IMR-90 (cell line): ENCODE measurements at regions not wholly inside any gene's neighbourhood (a gene's known extent, or its start where the extent isn't known, plus 50 kb on each side); places are given as distances from the start of the nearest gene placed in this dataset.

ENCODE experiments used
- ATAC-seq: fragments of 200-7000 bp; cut with Tn5 transposase; 2 replicates; pipeline ENCODE4 v1.9.1; 2020; ENCODE audit warnings: low read depth, mild to moderate bottlenecking, moderate library complexity
- BruUV-seq: library from RNA; stranded (reverse); fragments of 400-500 nt; replicated peaks from 2 replicates; lab custom pipeline; 2021; lab: Mats Ljungman, UMichigan
- CTCF ChIA-PET: fragments of 300-600 bp; formaldehyde crosslinking; extraction: SDS; loops from one replicate; lab custom pipeline; 2021; ENCODE audit warnings: antibody characterized with exemption; lab: Yijun Ruan, JAX
- POLR2A ChIA-PET: fragments of 300-600 bp; sonication (Branson Sonifier 250); formaldehyde crosslinking; loops from one replicate; lab custom pipeline; 2022; ENCODE audit warnings: antibody characterized with exemption; ENCODE audit not compliant: unreplicated experiment; lab: Charles Lee
- DNase-seq: peaks from one replicate; pipeline ENCODE4 v3.0.0; 2013
- H2AFZ ChIP-seq: replicated peaks from 2 replicates; pipeline ENCODE3; 2013; ENCODE audit warnings: low read length, mild to moderate bottlenecking; ENCODE audit not compliant: poor library complexity
- H2AK5ac ChIP-seq: 2 replicates; pipeline ENCODE4 v1.6.1; 2013; ENCODE audit warnings: low read depth, low read length, inconsistent platforms
- H2AK9ac ChIP-seq: replicated peaks from 2 replicates; pipeline ENCODE3; 2013; ENCODE audit warnings: mild to moderate bottlenecking, low read depth, low read length, moderate library complexity; ENCODE audit not compliant: poor library complexity
- H2BK120ac ChIP-seq: 2 replicates; pipeline ENCODE4 v1.6.1; 2013; ENCODE audit warnings: low read depth, low read length, inconsistent platforms
- H2BK15ac ChIP-seq: 3 replicates; pipeline ENCODE4 v1.6.1; 2013; ENCODE audit warnings: low read depth, low read length, inconsistent platforms
- H2BK20ac ChIP-seq: 2 replicates; pipeline ENCODE4 v1.6.1; 2013; ENCODE audit warnings: low read depth, mild to moderate bottlenecking, inconsistent platforms, low read length, moderate library complexity
- H2BK5ac ChIP-seq: 2 replicates; pipeline ENCODE4 v1.6.1; 2013; ENCODE audit warnings: mild to moderate bottlenecking, low read depth, low read length, inconsistent platforms; ENCODE audit not compliant: poor library complexity, severe bottlenecking
- H3K14ac ChIP-seq: replicated peaks from 2 replicates; pipeline ENCODE4 v1.6.1; 2013; ENCODE audit warnings: low read depth, low read length, inconsistent platforms
- H3K18ac ChIP-seq: 2 replicates; pipeline ENCODE4 v1.6.1; 2013; ENCODE audit warnings: low read depth, low read length, control low read depth
- H3K23ac ChIP-seq: 2 replicates; pipeline ENCODE4 v1.6.1; 2013; ENCODE audit warnings: low read depth, low read length, inconsistent platforms
- H3K27ac ChIP-seq: 2 replicates; pipeline ENCODE4 v1.5.1; 2013; ENCODE audit warnings: mild to moderate bottlenecking, control low read depth, low read length; ENCODE audit not compliant: insufficient read depth
- H3K27me3 ChIP-seq: 2 replicates; pipeline ENCODE4 v1.6.1; 2013; ENCODE audit warnings: low read length; ENCODE audit not compliant: control insufficient read depth, insufficient read depth
- H3K36me3 ChIP-seq: 2 replicates; pipeline ENCODE4 v1.6.1; 2013; ENCODE audit warnings: low read length, mixed read lengths; ENCODE audit not compliant: control insufficient read depth, insufficient read depth
- H3K4ac ChIP-seq: 2 replicates; pipeline ENCODE4 v1.6.1; 2013; ENCODE audit warnings: low read depth, low read length, inconsistent platforms
- H3K4me1 ChIP-seq: 2 replicates; pipeline ENCODE4 v1.6.1; 2013; ENCODE audit warnings: low read length, mixed read lengths; ENCODE audit not compliant: control insufficient read depth, insufficient read depth
- H3K4me2 ChIP-seq: 2 replicates; pipeline ENCODE4 v1.6.1; 2013; ENCODE audit warnings: low read depth, mild to moderate bottlenecking, control low read depth, low read length, moderate library complexity
- H3K4me3 ChIP-seq: 2 replicates; pipeline ENCODE4 v1.5.1; 2013; ENCODE audit warnings: low read depth, mild to moderate bottlenecking, control low read depth, low read length, moderate library complexity; ENCODE audit not compliant: insufficient read depth
- H3K56ac ChIP-seq: 2 replicates; pipeline ENCODE4 v1.6.1; 2013; ENCODE audit warnings: low read length, inconsistent platforms; ENCODE audit not compliant: insufficient read depth; ENCODE audit errors: extremely low read depth
- H3K79me1 ChIP-seq, 2 experiments: 2 replicates each; pipeline ENCODE4 v1.6.1; 2013; ENCODE audit warnings: low read length in 2 of 2, inconsistent platforms in 1 of 2, low read depth in 1 of 2
- H3K9ac ChIP-seq: 2 replicates; pipeline ENCODE4 v1.6.1; 2013; ENCODE audit warnings: low read depth, low read length, control low read depth
- H3K9me1 ChIP-seq: 2 replicates; pipeline ENCODE4 v1.6.1; 2013; ENCODE audit warnings: low read length, inconsistent platforms; ENCODE audit not compliant: insufficient read depth
- H3K9me3 ChIP-seq: 2 replicates; pipeline ENCODE4 v1.6.1; 2013; ENCODE audit warnings: low read length; ENCODE audit not compliant: control insufficient read depth, insufficient read depth
- H4K20me1 ChIP-seq: 2 replicates; pipeline ENCODE4 v1.6.1; 2013; ENCODE audit warnings: low read length, inconsistent platforms; ENCODE audit not compliant: insufficient read depth
- H4K5ac ChIP-seq: 2 replicates; pipeline ENCODE4 v1.6.1; 2013; ENCODE audit warnings: mild to moderate bottlenecking, low read depth, low read length, control low read depth
- H4K8ac ChIP-seq, 2 experiments: 2 replicates each; pipeline ENCODE4 v1.6.1; 2013; ENCODE audit warnings: low read depth in 2 of 2, low read length in 2 of 2, control low read depth in 1 of 2, inconsistent platforms in 1 of 2
- H4K91ac ChIP-seq: 2 replicates; pipeline ENCODE4 v1.6.1; 2013; ENCODE audit warnings: low read depth, low read length, inconsistent platforms; ENCODE audit not compliant: insufficient read depth
- BHLHE40 ChIP-seq: fragments of 150-350 bp; IDR thresholded peaks from 2 replicates; pipeline ENCODE4 v1.6.1; 2016; ENCODE audit warnings: mild to moderate bottlenecking, low read depth, low read length
- CHD1 ChIP-seq: IDR thresholded peaks from 2 replicates; pipeline ENCODE4 v1.6.1; 2012; ENCODE audit warnings: low read depth, low read length, improper control_type of control experiment
- ELK1 ChIP-seq: fragments of 150-350 bp; IDR thresholded peaks from 2 replicates; pipeline ENCODE4 v1.6.1; 2016; ENCODE audit warnings: low read depth, mild to moderate bottlenecking, low read length, moderate library complexity, borderline replicate concordance
- MAFK ChIP-seq: IDR thresholded peaks from 2 replicates; pipeline ENCODE4 v1.6.1; 2012; ENCODE audit warnings: low read depth, low read length, improper control_type of control experiment
- RAD21 ChIP-seq: IDR thresholded peaks from 2 replicates; pipeline ENCODE4 v1.6.1; 2012; ENCODE audit warnings: low read length, improper control_type of control experiment
- RCOR1 ChIP-seq: IDR thresholded peaks from 2 replicates; pipeline ENCODE4 v1.6.1; 2012; ENCODE audit warnings: mild to moderate bottlenecking, low read length, improper control_type of control experiment; ENCODE audit not compliant: insufficient replicate concordance
- RFX5 ChIP-seq: IDR thresholded peaks from 2 replicates; pipeline ENCODE4 v1.8.0; 2012; ENCODE audit warnings: low read depth, mild to moderate bottlenecking, low read length, moderate library complexity
- SMC3 ChIP-seq: fragments of 150-350 bp; IDR thresholded peaks from 2 replicates; pipeline ENCODE4 v1.6.1; 2016; ENCODE audit warnings: low read depth, mild to moderate bottlenecking, antibody characterized with exemption, low read length, moderate library complexity
- WGBS, 2 experiments: methylation state at CpG; one replicate each; pipeline versions ENCODE4 v1.1.5 to v1.1.7; 2013; ENCODE audit warnings: missing lambda C conversion rate in 2 of 2; ENCODE audit not compliant: insufficient read length in 1 of 2; ENCODE audit errors: extremely low coverage in 2 of 2; 5-methylcytosine and 5-hydroxymethylcytosine counted together
- dilution Hi-C: fragments of 300-500 bp; cut with HindIII; formaldehyde crosslinking; loops from one replicate; pipeline ENCODE4 v1.14.3; 2018; ENCODE audit warnings: low sequenced_read_pairs; ENCODE audit not compliant: unreplicated experiment
- in situ Hi-C: fragments of 300-500 bp; cut with MboI; formaldehyde crosslinking; loops from 3 replicates; pipeline ENCODE4 v1.14.3; 2019; ENCODE audit warnings: low sequenced_read_pairs, inconsistent platforms, mixed read lengths
- intact Hi-C: fragments of 100-400 bp; cut with micrococcal nuclease; formaldehyde crosslinking; loops from 2 replicates; pipeline ENCODE4 v1.10.0; 2022

DNA sequence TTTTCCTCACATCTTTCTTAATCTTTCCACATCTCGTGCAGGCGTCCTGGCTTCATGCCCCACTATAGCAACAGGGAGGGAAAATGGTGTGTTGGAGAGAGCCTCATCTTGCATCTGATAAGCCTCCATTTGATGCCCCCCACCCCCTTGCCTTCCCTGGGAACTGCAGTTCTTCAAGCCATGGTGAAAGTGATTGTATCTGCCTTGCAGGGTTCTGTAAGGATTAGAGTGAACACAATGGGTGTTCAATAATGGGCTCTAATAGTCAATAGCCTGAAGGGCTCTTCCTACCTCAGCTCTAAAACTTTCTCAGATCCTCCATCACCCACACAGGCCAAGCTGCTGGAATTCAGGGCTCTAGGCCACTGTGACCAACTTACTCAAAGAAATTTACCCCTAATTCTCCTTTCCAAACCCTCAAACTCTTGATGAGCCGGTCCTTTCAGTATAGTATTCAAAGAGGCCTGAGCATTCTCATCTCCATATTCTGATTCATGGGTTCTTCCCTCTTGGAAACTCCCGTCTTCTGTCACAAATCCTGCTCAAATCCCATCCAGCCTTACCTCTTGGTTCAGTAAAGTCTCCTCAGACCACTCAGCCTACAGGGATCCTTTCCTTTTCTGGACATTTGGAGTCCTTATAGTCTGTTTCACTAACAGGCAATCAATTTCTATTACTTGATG is 128.3 kb upstream of the TRIM2 start:
- H3K36me3 ChIP-seq: no peaks in the 10 kb centered on the region
- no peak overlapping the region for H2AK9ac ChIP-seq
- no peak overlapping the region for H3K18ac ChIP-seq
- no peak overlapping the region for H2BK15ac ChIP-seq
- no peak overlapping the region for H3K4me2 ChIP-seq
- no peak overlapping the region for H4K8ac ChIP-seq
- no peak overlapping the region for H2BK120ac ChIP-seq
- no peak overlapping the region for H2AK5ac ChIP-seq
- no peak overlapping the region for H3K56ac ChIP-seq
- H4K20me1 ChIP-seq: no peaks in the 10 kb centered on the region
- H3K79me1 ChIP-seq: no peaks in the 10 kb centered on the region
- H3K9me1 ChIP-seq: no peaks in the 10 kb centered on the region
- H2AFZ ChIP-seq: no peak overlapping the region
- no TSS peak for BruUV-seq
- TF ChIP-seq CHD1 (no peak), BHLHE40 (no peak), MAFK (no peak), RCOR1 (no peak), ELK1 (no peak), RFX5 (no peak), RAD21 (no peak), SMC3 (no peak)
- dilution Hi-C loops: no loop called here
- H3K4me1 ChIP-seq: no peaks in the 10 kb centered on the region
- no peak overlapping the region for H2BK20ac ChIP-seq
- ATAC-seq: no peak
- ChIA-PET CTCF (interaction anchor here (1.2 to 2.3 kb wide), 2 partner anchors 9 to 61 kb away, joined by 3 to 10 read pairs; no protein-coding TSS in a partner anchor), POLR2A (no interaction called here)
- H3K4ac ChIP-seq: no peak overlapping the region
- WGBS, 2 experiments: 75% methylated on average over 1 of the region's 4 CpGs; no CpG with 5 or more reads in 1 of the 2 experiments
- H3K9ac ChIP-seq: no peak overlapping the region
- DNase-seq: no peak
- no peak overlapping the region for H3K27ac ChIP-seq
- H4K5ac ChIP-seq: no peak overlapping the region
- in situ Hi-C loops: no loop called here
- H3K27me3 ChIP-seq: peaks cover 23% of the 10 kb centered on the region
- H2BK5ac ChIP-seq: no peak overlapping the region
- no peak overlapping the region for H3K14ac ChIP-seq
- no peak overlapping the region for H3K23ac ChIP-seq
- intact Hi-C loops: loop anchor here (5.0 kb wide), 1 partner anchor 134 kb away; no protein-coding TSS in a partner anchor
- no peaks in the 10 kb centered on the region for H3K9me3 ChIP-seq
- H3K4me3 ChIP-seq: no peak overlapping the region
- no peak overlapping the region for H4K91ac ChIP-seq
